HG03097 (cell line): ENCODE measurements at regions not wholly inside any gene's neighbourhood (a gene's known extent, or its start where the extent isn't known, plus 50 kb on each side); places are given as distances from the start of the nearest gene placed in this dataset.

Experiments
- ATAC-seq: cut with Tn5 transposase; IDR thresholded peaks from one replicate; pipeline ENCODE4 v1.9.1; 2021; ENCODE audit not compliant: unreplicated experiment, low FRiP score

- ATAC-seq: no peak
Observed at GRCh38 chr14:105837349-105838063, 311.1 kb downstream of the TMEM121 start.

GRCh38 chr14:105838107-105838506 is 311.7 kb downstream of the TMEM121 start:
- no peak for ATAC-seq

GRCh38 chr14:105838591-105839424 is 312.4 kb downstream of the TMEM121 start:
- ATAC-seq: no peak

GRCh38 chr14:105839425-105840265 is 313.3 kb downstream of the TMEM121 start:
- ATAC-seq: no peak

- no peak for ATAC-seq
Observed at GRCh38 chr14:105840266-105841021, 314.1 kb downstream of the TMEM121 start.

GRCh38 chr14:105841022-105842009 is 314.9 kb downstream of the TMEM121 start:
- no peak for ATAC-seq

GRCh38 chr14:105842105-105842504 is 315.7 kb downstream of the TMEM121 start:
- no peak for ATAC-seq

- no peak for ATAC-seq
Observed at GRCh38 chr14:105843444-105844046, 317.2 kb downstream of the TMEM121 start.

GRCh38 chr14:105844047-105844630 is 317.8 kb downstream of the TMEM121 start:
- no peak for ATAC-seq

GRCh38 chr14:105844810-105845724 is 318.7 kb downstream of the TMEM121 start:
- no peak for ATAC-seq

GRCh38 chr14:105845725-105846309 is 319.4 kb downstream of the TMEM121 start:
- no peak for ATAC-seq

GRCh38 chr14:105846312-105846711 is 319.9 kb downstream of the TMEM121 start:
- ATAC-seq: no peak

- ATAC-seq: no peak
Observed at GRCh38 chr14:105847400-105847799, 321.0 kb downstream of the TMEM121 start.

- ATAC-seq: no peak
Observed at GRCh38 chr14:105848570-105848969, 322.2 kb downstream of the TMEM121 start.

- no peak for ATAC-seq
Observed at GRCh38 chr14:105849933-105850626, 323.7 kb downstream of the TMEM121 start.

- ATAC-seq: no peak
Observed at GRCh38 chr14:105850853-105851581, 324.6 kb downstream of the TMEM121 start.
